Dermis microvascular lymphatic vessel endothelial cell (primary cell): ENCODE measurements at regions not wholly inside any gene's neighbourhood (a gene's known extent, or its start where the extent isn't known, plus 50 kb on each side); places are given as distances from the start of the nearest gene placed in this dataset.
"Not testable (repeated sequence)": the region's sequence is repeated elsewhere in the genome, so short reads cannot be mapped to it uniquely, and the experiment has no call there.

ENCODE experiments used
- DNase-seq, 2 donors: peaks; one replicate each; pipeline versions ENCODE4 v3.0.0 to v3.0.0-alpha.2; 2010; ENCODE audit warnings: low read depth in 2 of 2

GRCh38 chrX:141520750-141521149 lies 63.8 kb downstream of the SPANXA1 start:
- DNase-seq, result not testable (repeated sequence)

DNA sequence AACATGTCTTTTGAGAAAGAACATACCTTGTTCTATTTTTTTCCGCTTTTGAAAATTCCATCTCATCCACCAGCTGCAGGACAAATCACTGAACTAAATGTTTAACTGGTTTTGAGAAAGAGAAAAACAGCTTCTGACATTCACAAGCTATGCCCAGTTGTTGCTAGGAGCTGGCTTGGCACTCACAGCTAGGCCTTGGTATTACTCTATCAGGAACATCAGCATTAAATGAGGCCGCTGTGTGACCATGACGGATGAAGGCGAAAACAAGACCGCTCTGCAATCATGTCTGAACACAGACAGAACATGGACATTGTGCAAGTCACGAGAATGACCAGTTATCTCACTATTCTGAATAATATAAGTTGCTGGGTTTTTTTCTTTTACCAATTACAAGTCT lies 108.8 kb downstream of the SPANXA1 start:
- DNase-seq, result not testable (repeated sequence)

GRCh38 chrX:141469469-141469868 lies 115.1 kb downstream of the SPANXA1 start:
- peak in 1 of 2 donors; percentile 1 for DNase-seq

DNA sequence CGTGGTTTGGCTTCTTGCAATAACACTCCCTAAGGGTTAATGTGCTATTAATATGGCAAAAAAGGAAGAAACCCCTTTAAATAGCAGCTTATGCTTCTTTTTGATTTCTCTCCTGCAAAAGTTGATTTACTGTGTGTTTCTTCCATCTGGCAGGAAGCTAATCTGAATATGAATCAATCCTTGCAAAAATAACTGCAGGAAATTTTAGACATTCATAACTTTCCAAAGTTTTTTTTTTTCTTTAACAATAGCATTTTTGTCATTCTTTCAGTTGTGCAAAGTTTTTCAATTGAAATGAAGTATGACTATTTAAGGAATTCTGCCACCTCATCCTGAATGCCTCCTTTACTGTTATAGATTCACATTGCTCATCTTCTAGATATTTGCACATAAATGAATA lies 115.6 kb downstream of the SPANXA1 start:
- DNase-seq, result peak; percentile 4 to 32

DNA sequence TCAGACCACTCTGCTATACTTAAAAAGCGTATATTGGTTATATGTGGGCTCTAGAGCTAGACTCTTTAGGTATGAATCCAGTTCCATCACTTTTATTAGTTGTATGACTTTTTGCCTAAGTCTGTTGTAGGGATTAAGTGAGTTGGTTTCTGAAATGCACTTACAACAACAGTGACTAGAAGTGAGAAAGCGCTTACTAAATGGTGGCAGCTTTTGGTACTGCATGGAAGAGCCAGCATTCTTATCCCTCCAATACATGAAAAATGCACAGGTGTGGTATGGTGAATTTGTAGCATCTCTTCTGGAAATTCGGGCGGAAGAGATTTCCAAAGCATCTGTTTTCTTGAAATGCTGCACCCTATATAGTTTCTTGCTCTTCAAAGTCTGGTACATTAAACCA lies 117.1 kb downstream of the SPANXA1 start:
- DNase-seq, result no peak

DNA sequence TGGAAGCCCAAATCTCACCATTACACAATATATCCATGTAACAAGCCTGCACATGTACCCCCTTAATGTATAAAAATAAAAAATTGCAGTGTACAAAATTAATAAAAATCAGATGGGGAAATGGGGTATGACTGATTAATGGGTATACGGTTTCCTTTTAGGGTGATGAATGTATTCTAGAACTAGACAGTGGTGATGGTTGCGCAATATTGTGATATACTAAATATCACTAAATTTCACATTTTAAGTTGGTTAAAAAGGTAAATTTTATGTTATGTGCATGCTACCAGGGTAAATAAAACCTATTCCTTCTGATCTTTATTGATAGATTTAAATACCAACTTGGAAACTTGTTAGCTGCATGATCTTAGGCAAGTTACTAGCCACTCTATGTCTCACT lies 129.4 kb downstream of the SPANXA1 start:
- DNase-seq, result no peak

DNA sequence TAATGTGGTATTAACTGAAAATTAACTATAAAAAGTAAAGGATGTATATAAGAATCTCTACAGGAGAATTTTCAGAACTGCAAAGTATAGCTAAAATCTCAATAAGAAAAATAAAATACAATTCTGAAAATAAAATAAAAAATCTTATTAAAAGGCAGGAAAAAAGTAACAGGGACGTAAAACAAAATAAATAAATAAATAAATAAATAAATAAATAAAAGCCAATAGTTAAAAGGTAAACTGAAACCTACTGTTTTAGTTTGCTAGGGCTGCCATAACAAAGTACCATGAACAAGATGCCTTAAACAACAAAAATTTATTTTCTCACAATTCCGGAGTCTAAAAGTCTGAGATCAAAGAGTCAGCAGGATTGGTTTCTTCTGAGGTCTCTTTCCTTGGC lies 140.6 kb downstream of the SPANXA1 start:
- no peak for DNase-seq

GRCh38 chrX:141439651-141440050 lies 144.9 kb downstream of the SPANXA1 start:
- DNase-seq, result no peak

- no peak for DNase-seq
Measured at GRCh38 chrX:141415889-141416288, 168.6 kb downstream of the SPANXA1 start.

- peak; percentile 30 to 83 for DNase-seq
Measured at GRCh38 chrX:141405853-141406492, 163.7 kb upstream of the SPANXC start.

GRCh38 chrX:141405486-141405852 lies 163.2 kb upstream of the SPANXC start:
- DNase-seq, result peak; percentile 23 to 61

GRCh38 chrX:141402897-141403610 lies 160.7 kb upstream of the SPANXC start:
- no peak for DNase-seq

GRCh38 chrX:141396536-141396935 lies 154.2 kb upstream of the SPANXC start:
- no peak for DNase-seq

GRCh38 chrX:141375011-141375760 lies 132.9 kb upstream of the SPANXC start:
- DNase-seq, result no peak

GRCh38 chrX:141341743-141342142 lies 99.4 kb upstream of the SPANXC start:
- DNase-seq, result no peak

GRCh38 chrX:141341341-141341740 lies 99.0 kb upstream of the SPANXC start:
- peak in 1 of 2 donors; percentile 2 for DNase-seq

DNA sequence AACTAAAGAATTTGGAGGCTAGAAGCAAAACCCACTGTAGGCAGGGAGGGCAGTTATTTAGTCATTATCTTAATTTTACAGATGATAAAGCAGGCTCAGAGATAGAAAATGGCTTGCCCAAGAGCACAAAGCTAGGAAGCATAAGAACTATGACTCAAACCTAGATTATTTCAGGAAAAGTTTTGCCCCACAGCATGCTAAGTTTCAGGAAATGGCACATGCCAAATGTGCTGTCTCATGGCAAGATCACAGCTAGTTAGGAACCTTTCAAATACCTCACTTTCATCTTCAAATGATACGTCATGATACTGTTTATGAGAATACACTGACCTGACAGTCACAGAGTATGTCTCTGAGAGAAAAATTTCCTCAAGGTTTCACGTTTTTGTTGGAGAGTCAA lies 78.5 kb upstream of the SPANXC start:
- no peak for DNase-seq

DNA sequence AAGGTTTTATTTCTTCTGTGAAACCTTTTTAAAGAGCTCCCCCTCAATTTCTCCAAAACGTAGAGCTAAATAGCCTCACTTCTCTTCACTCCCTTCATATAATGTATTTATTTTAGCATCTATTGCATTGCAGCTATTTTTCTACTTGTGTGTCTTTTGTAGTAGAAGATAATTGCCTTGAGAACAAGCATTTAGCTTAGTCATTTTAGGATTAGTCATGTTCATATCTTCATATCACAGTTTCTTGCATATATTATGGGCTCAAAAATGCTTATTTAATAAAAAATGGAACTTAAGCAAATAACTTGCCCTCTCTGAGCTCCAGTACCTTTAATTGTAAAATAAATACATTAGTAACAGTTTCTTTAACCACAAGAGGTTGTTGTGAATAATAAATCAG lies 72.1 kb upstream of the SPANXC start:
- DNase-seq, result no peak

GRCh38 chrX:141301017-141301416 lies 58.7 kb upstream of the SPANXC start:
- no peak for DNase-seq
